ENCODE measurements at regions not wholly inside any gene's neighbourhood (a gene's known extent, or its start where the extent isn't known, plus 50 kb on each side); places are given as distances from the start of the nearest gene placed in this dataset.
"Not testable (repeated sequence)": the region's sequence is repeated elsewhere in the genome, so short reads cannot be mapped to it uniquely, and the experiment has no call there.

DNA sequence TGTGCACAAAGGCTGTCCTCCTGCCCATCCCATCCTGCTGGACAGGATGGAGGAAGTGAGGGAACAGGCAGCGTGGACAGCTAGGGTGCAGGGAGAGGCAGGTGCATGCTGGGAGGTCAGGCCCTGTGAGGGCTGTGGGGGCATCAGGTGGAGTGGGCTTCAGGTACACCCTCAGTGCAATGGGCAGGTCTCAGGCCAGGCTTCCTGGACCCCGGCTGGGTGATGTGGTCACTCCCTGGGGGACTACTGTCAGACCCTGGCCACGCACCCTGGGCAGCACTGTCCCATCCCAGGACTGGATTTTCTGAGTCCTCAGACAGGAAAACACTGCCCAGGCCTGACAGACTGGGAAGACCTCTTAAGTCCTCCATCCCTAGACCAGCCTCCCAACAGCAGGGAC lies 239.9 kb downstream of the POTED start:
- TF ChIP-seq, protein P1, sequence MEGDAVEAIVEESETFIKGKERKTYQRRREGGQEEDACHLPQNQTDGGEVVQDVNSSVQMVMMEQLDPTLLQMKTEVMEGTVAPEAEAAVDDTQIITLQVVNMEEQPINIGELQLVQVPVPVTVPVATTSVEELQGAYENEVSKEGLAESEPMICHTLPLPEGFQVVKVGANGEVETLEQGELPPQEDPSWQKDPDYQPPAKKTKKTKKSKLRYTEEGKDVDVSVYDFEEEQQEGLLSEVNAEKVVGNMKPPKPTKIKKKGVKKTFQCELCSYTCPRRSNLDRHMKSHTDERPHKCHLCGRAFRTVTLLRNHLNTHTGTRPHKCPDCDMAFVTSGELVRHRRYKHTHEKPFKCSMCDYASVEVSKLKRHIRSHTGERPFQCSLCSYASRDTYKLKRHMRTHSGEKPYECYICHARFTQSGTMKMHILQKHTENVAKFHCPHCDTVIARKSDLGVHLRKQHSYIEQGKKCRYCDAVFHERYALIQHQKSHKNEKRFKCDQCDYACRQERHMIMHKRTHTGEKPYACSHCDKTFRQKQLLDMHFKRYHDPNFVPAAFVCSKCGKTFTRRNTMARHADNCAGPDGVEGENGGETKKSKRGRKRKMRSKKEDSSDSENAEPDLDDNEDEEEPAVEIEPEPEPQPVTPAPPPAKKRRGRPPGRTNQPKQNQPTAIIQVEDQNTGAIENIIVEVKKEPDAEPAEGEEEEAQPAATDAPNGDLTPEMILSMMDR (IDR thresholded peaks at IDR 0.05; ENCODE audit: low read length), result not testable (repeated sequence)
- TF ChIP-seq EZH2 (IDR thresholded peaks at IDR 0.05; ENCODE audit: borderline replicate concordance, low read length), result not testable (repeated sequence)

Measured in OCI-LY1 (cell line).